PC-9 (cell line): ENCODE measurements at regions not wholly inside any gene's neighbourhood (a gene's known extent, or its start where the extent isn't known, plus 50 kb on each side); places are given as distances from the start of the nearest gene placed in this dataset.

Experiments
- BruUV-seq: library from RNA; stranded (reverse); fragments of 400-500 nt; replicated peaks from 2 replicates; lab custom pipeline; 2021; lab: Mats Ljungman, UMichigan
- CTCF ChIA-PET: fragments of 300-600 bp; sonication (Branson Sonifier 250); formaldehyde crosslinking; loops from one replicate; lab custom pipeline; 2022; ENCODE audit warnings: antibody characterized with exemption; lab: Charles Lee
- POLR2A ChIA-PET: fragments of 300-600 bp; sonication (Branson Sonifier 250); formaldehyde crosslinking; loops from one replicate; lab custom pipeline; 2022; ENCODE audit warnings: antibody characterized with exemption; ENCODE audit not compliant: unreplicated experiment; lab: Charles Lee
- DNase-seq, 2 experiments: peaks; one replicate each; pipeline versions ENCODE4 v3.0.0 to v3.0.0-alpha.2; 2015 to 2022; ENCODE audit warnings: mixed read lengths in 1 of 2
- H2AFZ ChIP-seq: fragments of 200-600 bp; sonication (generic); 2 replicates; pipeline ENCODE4 v1.8.1; 2017; ENCODE audit warnings: antibody characterized with exemption
- H3F3A ChIP-seq: fragments of 200-600 bp; sonication (generic); 2 replicates; pipeline ENCODE4 v1.8.1; 2017; ENCODE audit warnings: antibody characterized with exemption, mild to moderate bottlenecking, low read depth; ENCODE audit not compliant: insufficient read depth
- H3K27ac ChIP-seq: fragments of 200-600 bp; sonication (generic); 2 replicates; pipeline ENCODE4 v1.6.1; 2016; ENCODE audit warnings: mixed run types
- H3K27me3 ChIP-seq: fragments of 200-600 bp; sonication (generic); 2 replicates; pipeline ENCODE4 v1.6.1; 2016; ENCODE audit warnings: low read depth, mixed run types; ENCODE audit not compliant: insufficient read depth
- H3K36me3 ChIP-seq: fragments of 200-600 bp; sonication (generic); 2 replicates; pipeline ENCODE4 v1.6.1; 2016; ENCODE audit warnings: low read depth, mixed run types
- H3K4me1 ChIP-seq: fragments of 200-600 bp; sonication (generic); replicated peaks from 2 replicates; pipeline ENCODE4 v1.6.1; 2016; ENCODE audit warnings: mixed run types; ENCODE audit not compliant: insufficient read depth
- H3K4me2 ChIP-seq: fragments of 200-600 bp; sonication (generic); 2 replicates; pipeline ENCODE4 v1.6.1; 2017; ENCODE audit warnings: mixed run types
- H3K4me3 ChIP-seq: fragments of 200-600 bp; sonication (generic); 2 replicates; pipeline ENCODE4 v1.6.1; 2016; ENCODE audit warnings: mixed run types
- H3K79me2 ChIP-seq: fragments of 200-600 bp; sonication (generic); 2 replicates; pipeline ENCODE4 v1.6.1; 2017; ENCODE audit warnings: low read depth, mixed run types
- H3K9me2 ChIP-seq: fragments of 200-600 bp; sonication (generic); 2 replicates; pipeline ENCODE4 v1.8.1; 2017; ENCODE audit warnings: mild to moderate bottlenecking; ENCODE audit not compliant: insufficient read depth
- H3K9me3 ChIP-seq: fragments of 200-600 bp; sonication (generic); 2 replicates; pipeline ENCODE4 v1.8.1; 2016; ENCODE audit warnings: low read depth; ENCODE audit not compliant: insufficient read depth
- H4K20me1 ChIP-seq: fragments of 200-600 bp; sonication (generic); 2 replicates; pipeline ENCODE4 v1.8.1; 2017; ENCODE audit not compliant: insufficient read depth
- EZH2 ChIP-seq: fragments of 200-600 bp; sonication (generic); IDR thresholded peaks from 2 replicates; pipeline ENCODE4 v1.8.0; 2017; ENCODE audit warnings: antibody characterized with exemption, low read depth
- intact Hi-C: fragments of 100-400 bp; cut with micrococcal nuclease; formaldehyde crosslinking; loops from one replicate; pipeline ENCODE4 v1.10.0; 2022; ENCODE audit not compliant: unreplicated experiment
- TF ChIP-seq, protein P1 (sequence below): fragments of 200-600 bp; sonication (generic); conservative IDR thresholded peaks from 2 replicates; pipeline ENCODE4 v1.6.1; 2017; ENCODE audit warnings: mixed run types, antibody characterized with exemption, mild to moderate bottlenecking, moderate library complexity

- H3K27me3 ChIP-seq, result no peaks in the 10 kb centered on the region
- 0 out of 2 replicates have a peak, but pooled peaks cover under 1% of the 10 kb centered on the region for H3K4me1 ChIP-seq
- H3K4me2 ChIP-seq, result no peak overlapping the region
- H3K79me2 ChIP-seq, result no peaks in the 10 kb centered on the region
- H3F3A ChIP-seq, result no peaks in the 10 kb centered on the region
- intact Hi-C loops, result no loop called here
- no peaks in the 10 kb centered on the region for H3K9me3 ChIP-seq
- no peak overlapping the region for H2AFZ ChIP-seq
- no peaks in the 10 kb centered on the region for H3K36me3 ChIP-seq
- H4K20me1 ChIP-seq, result no peaks in the 10 kb centered on the region
- ChIA-PET CTCF (no interaction called here), POLR2A (no interaction called here)
- no peaks in the 10 kb centered on the region for H3K9me2 ChIP-seq
- BruUV-seq, result no TSS peak
- TF ChIP-seq EZH2, result no peak
- TF ChIP-seq, protein P1, sequence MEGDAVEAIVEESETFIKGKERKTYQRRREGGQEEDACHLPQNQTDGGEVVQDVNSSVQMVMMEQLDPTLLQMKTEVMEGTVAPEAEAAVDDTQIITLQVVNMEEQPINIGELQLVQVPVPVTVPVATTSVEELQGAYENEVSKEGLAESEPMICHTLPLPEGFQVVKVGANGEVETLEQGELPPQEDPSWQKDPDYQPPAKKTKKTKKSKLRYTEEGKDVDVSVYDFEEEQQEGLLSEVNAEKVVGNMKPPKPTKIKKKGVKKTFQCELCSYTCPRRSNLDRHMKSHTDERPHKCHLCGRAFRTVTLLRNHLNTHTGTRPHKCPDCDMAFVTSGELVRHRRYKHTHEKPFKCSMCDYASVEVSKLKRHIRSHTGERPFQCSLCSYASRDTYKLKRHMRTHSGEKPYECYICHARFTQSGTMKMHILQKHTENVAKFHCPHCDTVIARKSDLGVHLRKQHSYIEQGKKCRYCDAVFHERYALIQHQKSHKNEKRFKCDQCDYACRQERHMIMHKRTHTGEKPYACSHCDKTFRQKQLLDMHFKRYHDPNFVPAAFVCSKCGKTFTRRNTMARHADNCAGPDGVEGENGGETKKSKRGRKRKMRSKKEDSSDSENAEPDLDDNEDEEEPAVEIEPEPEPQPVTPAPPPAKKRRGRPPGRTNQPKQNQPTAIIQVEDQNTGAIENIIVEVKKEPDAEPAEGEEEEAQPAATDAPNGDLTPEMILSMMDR, result no peak
- H3K27ac ChIP-seq, result no peak overlapping the region
- no peak for DNase-seq
- H3K4me3 ChIP-seq, result no peak overlapping the region
Measured at GRCh38 chr18:60669938-60670337, 297.4 kb upstream of the MC4R start.

DNA sequence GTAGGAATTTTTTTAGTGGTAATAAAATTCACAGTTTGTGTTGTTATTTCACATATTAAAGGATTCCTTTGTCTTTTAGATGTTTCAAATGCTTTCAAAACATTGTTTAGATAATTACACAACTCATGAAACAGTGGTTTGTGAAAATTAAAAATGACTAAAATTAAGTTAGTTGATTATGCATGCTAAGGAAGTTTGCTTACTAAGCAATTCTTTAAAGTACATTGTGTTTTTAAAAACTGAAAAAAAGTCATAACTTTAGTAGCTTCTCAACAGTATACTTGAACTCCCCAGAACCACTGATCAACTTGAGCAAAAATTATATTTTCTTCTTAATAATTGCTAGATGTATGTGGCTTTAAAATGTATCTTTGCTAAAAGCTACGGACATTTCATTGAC, 298.4 kb upstream of the MC4R start:
- no peaks in the 10 kb centered on the region for H3K79me2 ChIP-seq
- TF ChIP-seq, protein P1, result no peak
- TF ChIP-seq EZH2, result no peak
- 0 out of 2 replicates have a peak, but pooled peaks cover 11% of the 10 kb centered on the region for H3K4me1 ChIP-seq
- H3K27ac ChIP-seq, result no peak overlapping the region
- no peak overlapping the region for H3K4me3 ChIP-seq
- POLR2A ChIA-PET, result no interaction called here
- no peak overlapping the region for H2AFZ ChIP-seq
- H3K27me3 ChIP-seq, result no peaks in the 10 kb centered on the region
- H3K36me3 ChIP-seq, result no peaks in the 10 kb centered on the region
- BruUV-seq, result no TSS peak
- no peak overlapping the region for H3K4me2 ChIP-seq
- intact Hi-C loops, result no loop called here
- CTCF ChIA-PET, result no interaction called here
- H4K20me1 ChIP-seq, result no peaks in the 10 kb centered on the region
- H3F3A ChIP-seq, result no peaks in the 10 kb centered on the region
- no peak for DNase-seq
- no peaks in the 10 kb centered on the region for H3K9me3 ChIP-seq
- H3K9me2 ChIP-seq, result no peaks in the 10 kb centered on the region

DNA sequence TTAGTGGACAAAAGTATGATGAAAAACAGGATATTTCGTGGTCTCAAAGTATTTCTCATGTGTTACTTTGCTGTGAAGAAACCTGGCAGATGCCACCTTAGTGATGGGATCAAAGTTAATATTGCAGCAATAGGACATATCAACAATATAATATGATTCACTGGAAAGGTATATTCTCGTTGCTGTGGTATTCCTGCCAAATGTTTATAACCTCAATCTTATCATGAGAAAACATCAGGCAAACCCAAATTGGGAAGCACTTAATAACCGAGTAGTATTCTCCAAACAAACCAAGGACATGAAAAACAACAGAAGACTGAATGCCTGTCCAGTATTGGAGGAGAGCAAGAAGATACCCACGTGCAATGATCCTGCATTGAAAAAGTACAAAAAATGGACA, 302.6 kb upstream of the MC4R start:
- no peaks in the 10 kb centered on the region for H4K20me1 ChIP-seq
- H3K4me3 ChIP-seq, result no peak overlapping the region
- H3K79me2 ChIP-seq, result no peaks in the 10 kb centered on the region
- no peak overlapping the region for H3K27ac ChIP-seq
- H3K9me2 ChIP-seq, result no peaks in the 10 kb centered on the region
- intact Hi-C loops, result no loop called here
- H3K9me3 ChIP-seq, result no peaks in the 10 kb centered on the region
- no peaks in the 10 kb centered on the region for H3F3A ChIP-seq
- no peak for DNase-seq
- ChIA-PET POLR2A (no interaction called here), CTCF (no interaction called here)
- TF ChIP-seq, protein P1, result no peak
- no peak for TF ChIP-seq EZH2
- H3K36me3 ChIP-seq, result no peaks in the 10 kb centered on the region
- 0 out of 2 replicates have a peak, but pooled peaks cover 12% of the 10 kb centered on the region for H3K4me1 ChIP-seq
- no peaks in the 10 kb centered on the region for H3K27me3 ChIP-seq
- no TSS peak for BruUV-seq
- no peak overlapping the region for H2AFZ ChIP-seq
- H3K4me2 ChIP-seq, result no peak overlapping the region
